ENCODE measurements at regions not wholly inside any gene's neighbourhood (a gene's known extent, or its start where the extent isn't known, plus 50 kb on each side); places are given as distances from the start of the nearest gene placed in this dataset.

DNA sequence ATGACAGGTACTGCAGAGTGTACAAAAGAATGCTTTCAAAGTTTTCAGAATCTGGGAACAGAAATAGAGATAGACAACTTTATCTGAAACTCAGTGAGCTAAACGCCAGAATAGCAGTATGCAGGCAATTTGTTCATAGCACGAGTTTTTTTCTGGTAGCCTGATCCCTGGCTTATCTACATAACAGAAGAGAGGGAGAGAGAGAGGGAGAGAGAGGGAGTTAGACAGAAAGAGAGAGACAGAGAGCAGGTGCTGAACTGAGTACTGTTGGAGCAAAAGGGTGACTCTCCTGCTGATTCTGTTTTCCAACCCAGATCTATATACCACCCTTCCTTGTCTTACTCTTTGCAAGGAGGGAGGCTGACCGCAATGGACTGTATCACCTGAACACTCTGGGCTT lies 388.0 kb upstream of the CA10 start:
- H2AFZ ChIP-seq (ENCODE audit: low read depth, low read length), result no peak overlapping the region
- TF ChIP-seq, protein P1, sequence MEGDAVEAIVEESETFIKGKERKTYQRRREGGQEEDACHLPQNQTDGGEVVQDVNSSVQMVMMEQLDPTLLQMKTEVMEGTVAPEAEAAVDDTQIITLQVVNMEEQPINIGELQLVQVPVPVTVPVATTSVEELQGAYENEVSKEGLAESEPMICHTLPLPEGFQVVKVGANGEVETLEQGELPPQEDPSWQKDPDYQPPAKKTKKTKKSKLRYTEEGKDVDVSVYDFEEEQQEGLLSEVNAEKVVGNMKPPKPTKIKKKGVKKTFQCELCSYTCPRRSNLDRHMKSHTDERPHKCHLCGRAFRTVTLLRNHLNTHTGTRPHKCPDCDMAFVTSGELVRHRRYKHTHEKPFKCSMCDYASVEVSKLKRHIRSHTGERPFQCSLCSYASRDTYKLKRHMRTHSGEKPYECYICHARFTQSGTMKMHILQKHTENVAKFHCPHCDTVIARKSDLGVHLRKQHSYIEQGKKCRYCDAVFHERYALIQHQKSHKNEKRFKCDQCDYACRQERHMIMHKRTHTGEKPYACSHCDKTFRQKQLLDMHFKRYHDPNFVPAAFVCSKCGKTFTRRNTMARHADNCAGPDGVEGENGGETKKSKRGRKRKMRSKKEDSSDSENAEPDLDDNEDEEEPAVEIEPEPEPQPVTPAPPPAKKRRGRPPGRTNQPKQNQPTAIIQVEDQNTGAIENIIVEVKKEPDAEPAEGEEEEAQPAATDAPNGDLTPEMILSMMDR (IDR thresholded peaks at IDR 0.05; ENCODE audit: low read depth, low read length), result no peak
- TF ChIP-seq EZH2phosphoT487 (IDR thresholded peaks at IDR 0.05; ENCODE audit: low read depth), result no peak
- H3K4me2 ChIP-seq (ENCODE audit: low read length), result no peak overlapping the region

DNA sequence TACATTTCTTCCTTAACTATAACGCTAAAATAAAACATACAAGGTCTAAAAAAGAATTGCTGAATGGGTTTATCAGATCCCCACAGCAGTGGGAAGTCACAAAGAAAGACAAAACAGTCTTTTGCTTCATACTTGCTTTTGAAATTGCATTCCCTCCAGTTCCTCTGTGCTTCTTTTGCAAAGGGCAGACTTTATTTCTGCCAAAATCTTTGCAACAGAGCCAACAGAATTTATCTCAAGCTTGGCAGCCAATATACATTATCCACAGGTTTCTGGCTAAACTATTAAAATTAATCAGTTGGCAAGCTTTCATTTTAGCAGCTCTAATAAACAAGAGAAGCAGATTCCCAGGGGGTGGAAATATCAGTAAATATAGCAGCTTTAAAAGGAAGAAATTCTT lies 378.9 kb upstream of the CA10 start:
- Histone ChIP-seq H3K9ac (ENCODE audit: low read length) (no peak overlapping the region), H3K27me3 (ENCODE audit: low read depth, low read length) (no peaks in the 10 kb centered on the region), H3K4me2 (ENCODE audit: low read length) (no peak overlapping the region), H3K4me1 (ENCODE audit: low read length) (no peaks in the 10 kb centered on the region), H3K36me3 (replicated peaks; ENCODE audit: low read depth, low read length) (no peaks in the 10 kb centered on the region), H3K79me2 (ENCODE audit: low read length) (no peaks in the 10 kb centered on the region), H4K20me1 (ENCODE audit: insufficient read depth, low read length) (no peaks in the 10 kb centered on the region), H2AFZ (ENCODE audit: low read depth, low read length) (no peak overlapping the region), H3K4me3 (ENCODE audit: low read length) (no peak overlapping the region), H3K27ac (ENCODE audit: low read length) (no peak overlapping the region), H3K9me3 (ENCODE audit: insufficient read depth, low read length) (no peaks in the 10 kb centered on the region)
- TF ChIP-seq EZH2phosphoT487 (IDR thresholded peaks at IDR 0.05; ENCODE audit: low read depth), result no peak
- TF ChIP-seq, protein P1 (IDR thresholded peaks at IDR 0.05; ENCODE audit: low read depth, low read length), result no peak

More for the DNA sequence above, 388.0 kb upstream of the CA10 start:
- Histone ChIP-seq H4K20me1 (ENCODE audit: insufficient read depth, low read length) (no peaks in the 10 kb centered on the region), H3K79me2 (ENCODE audit: low read length) (no peaks in the 10 kb centered on the region), H3K9ac (ENCODE audit: low read length) (no peak overlapping the region), H3K9me3 (ENCODE audit: insufficient read depth, low read length) (no peaks in the 10 kb centered on the region), H3K27ac (ENCODE audit: low read length) (no peak overlapping the region), H3K36me3 (replicated peaks; ENCODE audit: low read depth, low read length) (no peaks in the 10 kb centered on the region), H3K4me3 (ENCODE audit: low read length) (no peak overlapping the region), H3K27me3 (ENCODE audit: low read depth, low read length) (no peaks in the 10 kb centered on the region), H3K4me1 (ENCODE audit: low read length) (no peaks in the 10 kb centered on the region)

DNA sequence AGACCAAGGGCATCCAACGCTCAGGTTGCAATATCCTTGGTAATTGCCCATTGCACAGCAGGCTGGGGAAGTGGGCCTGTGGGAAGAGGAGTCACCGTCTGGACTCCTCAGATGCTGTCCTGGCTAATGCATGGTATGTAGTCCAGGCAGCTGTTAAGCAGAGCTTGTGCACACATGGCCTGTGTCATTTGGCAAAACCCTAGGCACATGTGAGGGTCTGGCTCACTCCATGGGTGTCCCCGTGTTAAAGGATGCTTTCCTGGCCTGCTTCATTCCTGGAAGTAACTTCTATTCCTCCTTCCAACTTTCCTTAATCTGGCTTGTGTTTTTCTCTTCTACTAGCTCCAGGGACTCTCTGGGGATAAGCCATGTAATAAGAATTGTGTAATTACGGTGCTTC lies 378.0 kb upstream of the CA10 start:
- Histone ChIP-seq H3K9me3 (ENCODE audit: insufficient read depth, low read length) (no peaks in the 10 kb centered on the region), H3K27ac (ENCODE audit: low read length) (no peak overlapping the region), H3K36me3 (replicated peaks; ENCODE audit: low read depth, low read length) (no peaks in the 10 kb centered on the region), H2AFZ (ENCODE audit: low read depth, low read length) (no peak overlapping the region), H3K9ac (ENCODE audit: low read length) (no peak overlapping the region), H3K4me1 (ENCODE audit: low read length) (no peaks in the 10 kb centered on the region), H4K20me1 (ENCODE audit: insufficient read depth, low read length) (no peaks in the 10 kb centered on the region), H3K79me2 (ENCODE audit: low read length) (no peaks in the 10 kb centered on the region), H3K27me3 (ENCODE audit: low read depth, low read length) (no peaks in the 10 kb centered on the region), H3K4me3 (ENCODE audit: low read length) (no peak overlapping the region), H3K4me2 (ENCODE audit: low read length) (no peak overlapping the region)
- TF ChIP-seq, protein P1 (IDR thresholded peaks at IDR 0.05; ENCODE audit: low read depth, low read length), result no peak
- TF ChIP-seq EZH2phosphoT487 (IDR thresholded peaks at IDR 0.05; ENCODE audit: low read depth), result no peak

DNA sequence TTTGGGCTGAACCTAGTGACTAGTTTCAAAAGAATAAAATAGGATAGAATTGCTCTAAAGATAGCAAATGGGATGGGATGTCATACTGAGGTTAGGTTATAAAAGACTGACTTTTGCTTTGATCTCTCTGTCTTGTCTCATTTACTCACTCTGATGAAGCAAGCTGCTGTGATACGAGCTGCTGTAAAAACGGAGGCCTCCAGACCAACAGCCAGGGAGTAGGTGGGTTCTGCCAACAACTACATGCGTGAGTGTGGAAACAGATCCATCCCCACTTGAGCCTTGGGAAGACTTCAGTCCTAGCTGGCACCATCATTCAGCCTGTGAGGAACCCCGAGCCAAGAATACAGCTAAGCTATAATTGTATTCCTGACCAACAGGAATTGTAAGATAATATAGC lies 373.9 kb upstream of the CA10 start:
- no peaks in the 10 kb centered on the region for H4K20me1 ChIP-seq (ENCODE audit: insufficient read depth, low read length)
- no peak overlapping the region for H3K27ac ChIP-seq (ENCODE audit: low read length)
- H3K9ac ChIP-seq (ENCODE audit: low read length), result no peak overlapping the region
- H3K79me2 ChIP-seq (ENCODE audit: low read length), result no peaks in the 10 kb centered on the region
- H3K4me2 ChIP-seq (ENCODE audit: low read length), result no peak overlapping the region
- no peaks in the 10 kb centered on the region for H3K36me3 ChIP-seq (replicated peaks; ENCODE audit: low read depth, low read length)
- H2AFZ ChIP-seq (ENCODE audit: low read depth, low read length), result no peak overlapping the region
- no peaks in the 10 kb centered on the region for H3K27me3 ChIP-seq (ENCODE audit: low read depth, low read length)
- H3K9me3 ChIP-seq (ENCODE audit: insufficient read depth, low read length), result no peaks in the 10 kb centered on the region
- no peak overlapping the region for H3K4me3 ChIP-seq (ENCODE audit: low read length)
- no peaks in the 10 kb centered on the region for H3K4me1 ChIP-seq (ENCODE audit: low read length)
- no peak for TF ChIP-seq EZH2phosphoT487 (IDR thresholded peaks at IDR 0.05; ENCODE audit: low read depth)
- TF ChIP-seq, protein P1 (IDR thresholded peaks at IDR 0.05; ENCODE audit: low read depth, low read length), result no peak
